VCaP (cell line): ENCODE measurements at regions not wholly inside any gene's neighbourhood (a gene's known extent, or its start where the extent isn't known, plus 50 kb on each side); places are given as distances from the start of the nearest gene placed in this dataset.
"Not testable (repeated sequence)": the region's sequence is repeated elsewhere in the genome, so short reads cannot be mapped to it uniquely, and the experiment has no call there.

Source experiments
- H3K27ac ChIP-seq: fragments of 450-650 bp; 2 replicates; pipeline ENCODE4 v1.5.1; 2017
- CTCF ChIP-seq: fragments of 450-650 bp; conservative IDR thresholded peaks from 2 replicates; pipeline ENCODE4 v1.5.1; 2017; ENCODE audit warnings: mild to moderate bottlenecking, moderate library complexity

GRCh38 chr9:2531481-2531880 is 90.1 kb upstream of the VLDLR start:
- TF ChIP-seq CTCF: no peak
- no peak overlapping the region for H3K27ac ChIP-seq

- TF ChIP-seq CTCF: no peak
- no peak overlapping the region for H3K27ac ChIP-seq
These were observed 85.1 kb upstream of the VLDLR start for GRCh38 chr9:2536511-2536910.

GRCh38 chr9:2545881-2546490 is 75.6 kb upstream of the VLDLR start:
- no peak for TF ChIP-seq CTCF

GRCh38 chr9:2555899-2556600 is 65.5 kb upstream of the VLDLR start:
- not testable (repeated sequence) for H3K27ac ChIP-seq

More at GRCh38 chr9:2545881-2546490, 75.6 kb upstream of the VLDLR start:
- H3K27ac ChIP-seq: no peak overlapping the region

- TF ChIP-seq CTCF: no peak
- H3K27ac ChIP-seq: no peak overlapping the region
These were observed 63.9 kb upstream of the VLDLR start for GRCh38 chr9:2557693-2558092.

GRCh38 chr9:2559192-2560152 is 62.1 kb upstream of the VLDLR start:
- no peak for TF ChIP-seq CTCF
- no peak overlapping the region for H3K27ac ChIP-seq

GRCh38 chr9:2560180-2560579 is 61.4 kb upstream of the VLDLR start:
- no peak for TF ChIP-seq CTCF
- H3K27ac ChIP-seq: no peak overlapping the region
